HL-60 (cell line): ENCODE measurements at regions not wholly inside any gene's neighbourhood (a gene's known extent, or its start where the extent isn't known, plus 50 kb on each side); places are given as distances from the start of the nearest gene placed in this dataset.

Experiments used
- GABPA ChIP-seq: IDR thresholded peaks from 2 replicates; pipeline ENCODE4 v1.6.1; 2012; ENCODE audit warnings: low read depth
- POLR2AphosphoS5 ChIP-seq: IDR thresholded peaks from 2 replicates; pipeline ENCODE4 v1.6.1; 2012; ENCODE audit warnings: low read depth
- SPI1 ChIP-seq: IDR thresholded peaks from 2 replicates; pipeline ENCODE4 v1.6.1; 2012; ENCODE audit warnings: low read depth, mild to moderate bottlenecking, borderline replicate concordance
- TF ChIP-seq, protein P1 (sequence below): IDR thresholded peaks from one replicate; pipeline ENCODE4 v1.5.1; 2011; ENCODE audit warnings: low read length, control low read depth, inconsistent platforms; ENCODE audit not compliant: insufficient read depth

GRCh38 chr20:4549711-4550259 is 136.5 kb upstream of the PRNP start:
- TF ChIP-seq, protein P1, sequence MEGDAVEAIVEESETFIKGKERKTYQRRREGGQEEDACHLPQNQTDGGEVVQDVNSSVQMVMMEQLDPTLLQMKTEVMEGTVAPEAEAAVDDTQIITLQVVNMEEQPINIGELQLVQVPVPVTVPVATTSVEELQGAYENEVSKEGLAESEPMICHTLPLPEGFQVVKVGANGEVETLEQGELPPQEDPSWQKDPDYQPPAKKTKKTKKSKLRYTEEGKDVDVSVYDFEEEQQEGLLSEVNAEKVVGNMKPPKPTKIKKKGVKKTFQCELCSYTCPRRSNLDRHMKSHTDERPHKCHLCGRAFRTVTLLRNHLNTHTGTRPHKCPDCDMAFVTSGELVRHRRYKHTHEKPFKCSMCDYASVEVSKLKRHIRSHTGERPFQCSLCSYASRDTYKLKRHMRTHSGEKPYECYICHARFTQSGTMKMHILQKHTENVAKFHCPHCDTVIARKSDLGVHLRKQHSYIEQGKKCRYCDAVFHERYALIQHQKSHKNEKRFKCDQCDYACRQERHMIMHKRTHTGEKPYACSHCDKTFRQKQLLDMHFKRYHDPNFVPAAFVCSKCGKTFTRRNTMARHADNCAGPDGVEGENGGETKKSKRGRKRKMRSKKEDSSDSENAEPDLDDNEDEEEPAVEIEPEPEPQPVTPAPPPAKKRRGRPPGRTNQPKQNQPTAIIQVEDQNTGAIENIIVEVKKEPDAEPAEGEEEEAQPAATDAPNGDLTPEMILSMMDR = no peak
- TF ChIP-seq GABPA (no peak), POLR2AphosphoS5 (no peak), SPI1 (no peak)
